Calu3 (cell line): ENCODE measurements at regions not wholly inside any gene's neighbourhood (a gene's known extent, or its start where the extent isn't known, plus 50 kb on each side); places are given as distances from the start of the nearest gene placed in this dataset.

ENCODE experiments used
- BruUV-seq: library from RNA; stranded (reverse); fragments of 400-500 nt; replicated peaks from 2 replicates; lab custom pipeline; 2021; lab: Mats Ljungman, UMichigan
- CTCF ChIA-PET: fragments of 300-600 bp; sonication (Branson Sonifier 250); formaldehyde crosslinking; loops from one replicate; lab custom pipeline; 2022; ENCODE audit warnings: antibody characterized with exemption; lab: Charles Lee
- DNase-seq: peaks from one replicate; pipeline ENCODE4 v3.0.0; 2022
- H3K27ac Mint-ChIP-seq: one replicate; pipeline ENCODE4 v1.8.0; 2022; ENCODE audit warnings: mixed read lengths; ENCODE audit not compliant: unreplicated experiment
- H3K27me3 Mint-ChIP-seq: one replicate; pipeline ENCODE4 v1.8.0; 2022; ENCODE audit warnings: mixed read lengths; ENCODE audit not compliant: unreplicated experiment
- H3K36me3 Mint-ChIP-seq: one replicate; pipeline ENCODE4 v1.8.0; 2022; ENCODE audit warnings: mild to moderate bottlenecking, moderate library complexity, mixed read lengths; ENCODE audit not compliant: insufficient read depth, unreplicated experiment
- H3K4me1 Mint-ChIP-seq: one replicate; pipeline ENCODE4 v1.8.0; 2022; ENCODE audit warnings: mild to moderate bottlenecking, low read depth, mixed read lengths; ENCODE audit not compliant: unreplicated experiment
- H3K4me3 Mint-ChIP-seq: one replicate; pipeline ENCODE4 v1.8.0; 2022; ENCODE audit warnings: mild to moderate bottlenecking, low read depth, moderate library complexity, mixed read lengths; ENCODE audit not compliant: unreplicated experiment
- H3K9me3 Mint-ChIP-seq: one replicate; pipeline ENCODE4 v1.8.0; 2022; ENCODE audit warnings: low read depth, mixed read lengths; ENCODE audit not compliant: unreplicated experiment
- intact Hi-C: fragments of 100-400 bp; cut with micrococcal nuclease; formaldehyde crosslinking; loops from one replicate; pipeline ENCODE4 v1.10.0; 2022; ENCODE audit not compliant: unreplicated experiment
- TF ChIP-seq, protein P1 (sequence below): fragments of 200-600 bp; IDR thresholded peaks from one replicate; pipeline ENCODE4 v1.8.0; 2022; ENCODE audit warnings: antibody characterized with exemption; ENCODE audit not compliant: unreplicated experiment

DNA sequence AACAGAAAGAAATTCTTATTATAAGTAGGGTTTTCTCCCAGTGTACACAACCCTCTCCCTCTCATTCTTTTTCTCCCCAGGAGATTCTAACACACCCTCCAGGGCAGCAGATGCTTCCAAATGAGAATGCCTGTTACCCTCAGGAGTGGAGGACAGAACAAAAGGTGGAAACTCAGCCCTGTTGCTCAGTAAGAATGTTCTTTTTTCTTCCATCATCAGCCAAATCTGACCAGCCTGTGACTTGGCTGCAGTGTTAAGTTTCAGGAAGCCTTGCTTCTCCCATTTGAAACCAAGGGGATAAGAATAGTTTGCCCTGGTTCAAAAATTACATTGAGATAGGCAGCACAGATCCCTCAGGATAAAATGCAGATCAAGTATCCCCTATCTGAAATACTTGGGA, 77.5 kb upstream of the EEPD1 start:
- H3K27ac Mint-ChIP-seq, result no peak overlapping the region
- intact Hi-C loops, result no loop called here
- BruUV-seq, result no TSS peak

DNA sequence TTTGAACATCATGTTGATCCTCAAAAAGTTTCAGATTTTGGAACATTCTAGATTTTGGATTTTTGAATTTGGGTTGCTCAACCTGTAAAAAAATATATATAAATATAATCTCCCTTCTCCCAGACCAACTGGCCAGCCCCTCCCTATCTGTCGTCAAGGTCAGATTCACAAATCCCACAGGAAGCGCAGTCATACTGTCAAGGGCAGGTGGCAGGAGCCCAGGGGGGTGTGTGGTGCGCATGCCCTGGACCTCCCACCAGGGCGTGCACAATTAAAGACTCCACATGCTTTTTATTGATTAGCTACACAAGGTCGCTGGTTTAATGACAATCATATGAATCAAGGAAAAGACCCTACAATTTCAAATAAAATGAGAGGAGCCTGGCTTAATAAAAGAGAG, 77.0 kb upstream of the EEPD1 start:
- CTCF ChIA-PET, result no interaction called here
- TF ChIP-seq, protein P1, sequence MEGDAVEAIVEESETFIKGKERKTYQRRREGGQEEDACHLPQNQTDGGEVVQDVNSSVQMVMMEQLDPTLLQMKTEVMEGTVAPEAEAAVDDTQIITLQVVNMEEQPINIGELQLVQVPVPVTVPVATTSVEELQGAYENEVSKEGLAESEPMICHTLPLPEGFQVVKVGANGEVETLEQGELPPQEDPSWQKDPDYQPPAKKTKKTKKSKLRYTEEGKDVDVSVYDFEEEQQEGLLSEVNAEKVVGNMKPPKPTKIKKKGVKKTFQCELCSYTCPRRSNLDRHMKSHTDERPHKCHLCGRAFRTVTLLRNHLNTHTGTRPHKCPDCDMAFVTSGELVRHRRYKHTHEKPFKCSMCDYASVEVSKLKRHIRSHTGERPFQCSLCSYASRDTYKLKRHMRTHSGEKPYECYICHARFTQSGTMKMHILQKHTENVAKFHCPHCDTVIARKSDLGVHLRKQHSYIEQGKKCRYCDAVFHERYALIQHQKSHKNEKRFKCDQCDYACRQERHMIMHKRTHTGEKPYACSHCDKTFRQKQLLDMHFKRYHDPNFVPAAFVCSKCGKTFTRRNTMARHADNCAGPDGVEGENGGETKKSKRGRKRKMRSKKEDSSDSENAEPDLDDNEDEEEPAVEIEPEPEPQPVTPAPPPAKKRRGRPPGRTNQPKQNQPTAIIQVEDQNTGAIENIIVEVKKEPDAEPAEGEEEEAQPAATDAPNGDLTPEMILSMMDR, result no peak
- H3K4me3 Mint-ChIP-seq, result no peak overlapping the region
- H3K27ac Mint-ChIP-seq, result no peak overlapping the region
- no peaks in the 10 kb centered on the region for H3K4me1 Mint-ChIP-seq
- intact Hi-C loops, result no loop called here
- DNase-seq, result no peak
- H3K27me3 Mint-ChIP-seq, result peaks cover 31% of the 10 kb centered on the region
- BruUV-seq, result no TSS peak
- H3K9me3 Mint-ChIP-seq, result no peaks in the 10 kb centered on the region
- H3K36me3 Mint-ChIP-seq, result no peaks in the 10 kb centered on the region

More for the DNA sequence above, 77.5 kb upstream of the EEPD1 start:
- no peaks in the 10 kb centered on the region for H3K9me3 Mint-ChIP-seq
- TF ChIP-seq, protein P1, result no peak
- H3K36me3 Mint-ChIP-seq, result no peaks in the 10 kb centered on the region
- H3K4me3 Mint-ChIP-seq, result no peak overlapping the region
- CTCF ChIA-PET, result no interaction called here
- H3K4me1 Mint-ChIP-seq, result no peaks in the 10 kb centered on the region
- no peak for DNase-seq
- H3K27me3 Mint-ChIP-seq, result peaks cover 31% of the 10 kb centered on the region

- DNase-seq, result no peak
- H3K4me3 Mint-ChIP-seq, result no peak overlapping the region
- H3K27me3 Mint-ChIP-seq, result peaks cover 18% of the 10 kb centered on the region
- TF ChIP-seq, protein P1, result no peak
- no TSS peak for BruUV-seq
- H3K4me1 Mint-ChIP-seq, result no peaks in the 10 kb centered on the region
- H3K27ac Mint-ChIP-seq, result no peak overlapping the region
- intact Hi-C loops, result no loop called here
- H3K9me3 Mint-ChIP-seq, result no peaks in the 10 kb centered on the region
- CTCF ChIA-PET, result interaction anchor here (0.7 kb wide), 1 partner anchor 58 kb away, joined by 5 read pairs; no protein-coding TSS in a partner anchor
- H3K36me3 Mint-ChIP-seq, result no peaks in the 10 kb centered on the region
Observed at GRCh38 chr7:36078816-36079360, 74.2 kb upstream of the EEPD1 start.

DNA sequence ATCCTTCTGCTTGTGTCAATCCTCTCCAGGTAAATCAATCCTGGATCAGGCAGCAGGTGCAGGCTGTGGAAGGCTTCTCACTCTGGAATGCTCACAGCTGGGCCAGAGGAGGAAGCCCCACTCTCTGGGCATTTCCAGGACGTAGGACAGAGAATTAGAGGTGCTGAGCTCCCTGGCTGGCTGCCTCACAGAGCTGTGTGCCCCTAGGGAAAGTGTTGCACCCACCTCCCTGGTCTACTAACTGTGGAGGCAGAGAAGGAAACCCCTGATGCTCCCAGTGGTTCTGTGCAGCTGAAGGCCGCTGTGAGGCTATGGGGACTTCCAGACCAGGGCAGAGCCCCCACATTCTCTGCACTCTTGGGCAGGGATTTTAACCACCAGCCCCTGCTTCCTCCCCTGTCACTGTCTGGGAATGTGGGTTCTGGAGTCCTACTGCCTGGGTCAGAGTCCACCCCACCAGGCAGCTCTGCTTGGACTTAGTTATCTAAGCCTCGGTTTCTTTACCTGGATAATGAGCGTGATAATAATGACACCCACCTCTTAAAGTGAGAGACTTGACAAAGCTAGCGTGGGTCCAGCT, 73.5 kb upstream of the EEPD1 start:
- Mint-ChIP-seq H3K9me3 (no peaks in the 10 kb centered on the region), H3K27ac (no peak overlapping the region), H3K4me3 (no peak overlapping the region), H3K36me3 (no peaks in the 10 kb centered on the region), H3K4me1 (no peaks in the 10 kb centered on the region), H3K27me3 (peaks cover 11% of the 10 kb centered on the region)
- TF ChIP-seq, protein P1, result no peak
- CTCF ChIA-PET, result interaction anchor here (0.9 to 1.1 kb wide), 2 partner anchors 11 to 42 kb away, joined by 3 read pairs; no protein-coding TSS in a partner anchor
- intact Hi-C loops, result loop anchor here (10.0 kb wide), 1 partner anchor 95 kb away; no protein-coding TSS in a partner anchor
- DNase-seq, result no peak
- no TSS peak for BruUV-seq
